T follicular helper cell (primary cell): ENCODE measurements at regions not wholly inside any gene's neighbourhood (a gene's known extent, or its start where the extent isn't known, plus 50 kb on each side); places are given as distances from the start of the nearest gene placed in this dataset.

ENCODE experiments used
- DNase-seq: peaks from one replicate; pipeline ENCODE4 v3.0.0-alpha.2; 2020; ENCODE audit warnings: low read depth

DNA sequence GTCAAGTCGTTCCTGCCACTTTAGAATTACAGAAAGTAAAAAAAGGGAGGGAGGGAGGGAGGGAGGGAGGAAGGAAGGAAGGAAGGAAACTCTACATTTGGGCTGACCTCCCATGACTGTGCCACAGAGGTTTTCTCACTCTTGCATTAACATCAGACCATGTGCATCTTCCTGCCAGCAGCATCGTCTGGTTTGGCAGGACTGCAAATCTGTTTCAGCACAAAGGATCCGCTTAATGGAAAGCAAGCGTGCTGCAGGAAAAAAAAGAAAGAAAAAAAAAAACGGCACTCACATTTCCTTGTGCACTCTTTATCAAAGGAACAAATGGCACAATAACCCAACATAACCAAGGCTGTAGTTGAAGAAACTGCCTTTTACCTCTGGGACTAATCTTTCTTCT, 148.8 kb upstream of the HES1 start:
- DNase-seq, result no peak

DNA sequence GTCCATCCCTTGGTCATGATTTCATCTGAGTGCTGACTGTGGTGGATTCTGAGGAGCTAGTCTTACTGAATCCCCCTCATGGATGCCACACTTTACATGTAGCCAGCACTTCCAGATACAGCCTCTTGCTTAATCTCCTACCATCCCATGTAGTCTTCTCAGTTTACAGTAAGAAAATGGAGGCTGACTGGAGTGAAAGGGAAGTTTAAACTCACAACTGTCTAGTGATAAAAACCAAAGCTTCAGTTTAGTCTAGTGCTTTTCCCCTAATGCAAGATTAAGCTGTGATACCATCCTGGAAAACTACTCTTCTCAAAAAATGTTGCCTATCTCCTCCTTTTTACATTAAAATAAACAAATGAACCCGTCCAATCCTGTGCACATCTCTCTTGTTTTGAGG, 146.8 kb upstream of the HES1 start:
- no peak for DNase-seq

DNA sequence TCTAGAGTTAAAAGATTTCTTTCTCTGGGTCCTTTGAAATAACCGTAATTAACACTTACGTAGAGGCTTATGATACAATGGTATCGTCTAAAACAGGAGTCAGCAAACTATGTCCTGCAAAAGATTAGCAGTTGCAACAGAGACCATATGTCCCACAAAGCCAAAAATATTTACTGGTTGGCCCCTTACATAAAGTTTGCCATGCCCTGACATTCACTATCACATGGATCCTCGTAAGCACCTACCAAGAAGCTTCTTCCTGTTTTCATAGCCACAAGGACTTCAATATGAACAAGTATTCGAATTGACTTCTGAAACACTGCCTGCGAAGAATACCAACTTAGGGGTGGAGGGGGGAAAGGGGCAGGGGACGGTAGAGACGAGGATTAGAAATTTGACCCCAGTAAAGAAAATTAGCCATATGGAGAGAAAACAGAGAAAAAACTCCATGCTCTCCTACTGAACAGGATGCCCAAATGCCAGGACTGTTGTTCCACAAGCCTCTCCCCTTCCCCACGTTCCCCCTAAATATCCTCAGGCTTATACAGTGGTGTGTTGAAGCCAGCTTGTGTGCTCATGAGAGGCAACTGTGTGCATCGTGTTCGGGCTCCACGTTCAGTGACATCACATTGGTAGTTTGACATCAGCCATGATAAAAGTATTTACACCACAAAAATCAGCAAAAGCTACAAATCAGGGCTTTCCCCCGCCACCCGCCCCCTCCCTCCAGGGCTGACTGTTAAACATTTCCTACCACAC, 144.1 kb upstream of the HES1 start:
- no peak for DNase-seq

DNA sequence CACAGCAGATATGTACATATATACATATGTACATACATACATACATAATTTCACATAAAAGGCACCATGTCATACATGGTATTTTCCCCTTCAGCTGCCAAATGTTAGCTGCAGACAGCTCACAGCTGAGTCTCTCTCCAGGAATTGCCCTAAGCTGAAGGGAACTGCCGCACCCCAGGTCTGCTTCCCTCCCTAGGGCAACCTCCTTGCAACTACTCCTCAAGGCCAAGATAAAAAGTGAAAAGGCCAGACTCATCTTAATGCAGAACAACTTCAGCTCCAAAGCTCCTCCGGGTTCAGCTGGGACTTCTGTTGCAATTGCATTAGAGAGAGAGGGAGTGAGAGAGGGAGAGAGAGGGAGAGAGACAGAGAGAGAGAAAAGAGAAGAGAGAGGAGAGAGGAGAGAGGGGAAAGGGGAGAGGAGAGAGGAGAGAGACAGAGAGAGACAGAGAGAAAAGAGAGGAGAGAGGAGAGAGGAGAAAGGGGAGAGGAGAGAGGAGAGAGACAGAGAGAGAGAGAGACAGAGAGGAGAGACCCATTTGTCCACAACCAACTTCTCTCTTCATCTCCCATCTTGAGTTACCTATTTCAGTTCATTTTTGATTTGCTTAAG, 143.4 kb upstream of the HES1 start:
- DNase-seq, result no peak

DNA sequence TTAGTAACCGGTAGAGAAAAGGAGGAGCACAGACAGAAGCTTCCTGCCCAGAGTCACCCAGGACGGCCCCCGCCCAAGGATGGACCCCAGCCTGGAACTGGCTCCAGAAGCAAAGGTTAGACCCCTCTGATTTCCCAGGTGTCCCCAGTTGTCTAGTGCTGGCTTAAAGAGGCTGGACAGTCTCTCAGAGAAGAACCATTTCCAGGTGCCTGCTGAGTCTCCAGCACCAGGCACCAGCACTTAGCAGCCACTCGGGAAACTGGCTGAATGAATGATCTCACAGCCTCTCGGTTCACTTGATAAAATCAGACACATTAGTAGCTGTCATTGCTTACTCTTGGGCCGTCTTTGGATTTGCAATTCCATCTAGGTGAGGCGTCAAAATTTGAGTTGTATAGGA, 139.7 kb upstream of the HES1 start:
- no peak for DNase-seq

DNA sequence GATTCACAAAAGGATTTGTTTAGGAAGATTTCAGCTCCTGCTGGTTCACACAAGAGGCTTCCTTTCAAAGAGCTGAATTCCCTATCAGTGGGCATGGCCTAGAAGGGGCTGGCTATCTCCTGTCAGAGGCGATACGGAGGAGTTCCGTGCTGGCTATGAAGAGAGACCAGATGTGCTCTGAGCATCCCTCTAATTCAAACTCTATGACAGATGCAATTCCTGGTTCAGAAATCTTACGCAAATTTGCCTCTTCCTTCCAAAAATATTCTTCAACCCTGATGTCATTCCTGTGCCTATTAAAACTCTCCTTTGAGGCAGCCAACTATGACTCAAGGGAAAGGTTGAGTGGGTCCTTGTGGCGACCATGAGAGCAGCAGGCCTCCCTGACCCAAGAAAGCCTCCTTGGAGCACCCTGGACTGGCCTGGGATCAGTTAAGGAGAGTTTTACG, 139.3 kb upstream of the HES1 start:
- DNase-seq, result no peak

DNA sequence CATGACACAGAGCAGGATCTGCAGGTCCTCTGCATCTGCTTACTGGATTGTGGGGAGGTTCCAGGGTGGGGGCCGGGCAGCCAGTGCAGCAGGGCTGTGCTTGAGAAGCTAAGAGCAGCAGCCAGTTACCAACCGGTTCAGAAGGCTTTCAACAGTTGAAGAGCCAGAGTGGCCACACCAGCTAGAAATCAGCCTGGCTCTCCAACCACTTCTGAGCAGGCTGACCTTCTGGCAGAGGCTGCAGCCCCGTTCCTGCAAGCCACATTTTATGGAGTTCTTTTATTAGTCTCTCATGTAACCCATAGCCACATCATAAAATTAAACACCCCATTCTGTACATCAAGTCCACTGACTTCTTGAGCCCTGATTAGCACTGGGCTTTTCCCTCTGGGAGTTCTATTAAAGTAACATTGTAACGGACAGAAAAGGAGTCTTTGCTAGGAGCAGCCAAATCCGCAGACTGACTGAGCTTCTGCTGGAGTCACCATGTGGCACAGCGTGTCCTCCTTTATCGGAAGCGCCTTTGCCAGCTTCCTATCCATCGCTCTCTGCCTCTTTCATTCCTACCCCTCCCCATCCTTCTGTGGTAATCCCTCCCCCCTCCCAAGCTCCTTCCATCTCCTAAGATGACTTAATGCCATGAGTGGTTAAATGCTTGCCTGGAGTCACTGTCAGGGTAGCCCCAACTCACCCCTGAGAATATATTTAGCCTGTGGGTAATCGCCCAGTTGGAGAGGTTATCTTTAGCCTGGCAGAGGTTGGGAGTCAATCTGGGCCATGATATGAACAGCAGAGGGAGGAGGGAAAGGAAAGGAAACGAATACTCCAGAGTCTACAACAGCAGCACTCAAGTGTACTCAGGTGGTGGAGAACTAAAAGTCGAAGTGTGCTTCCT, 138.5 kb upstream of the HES1 start:
- DNase-seq, result no peak

DNA sequence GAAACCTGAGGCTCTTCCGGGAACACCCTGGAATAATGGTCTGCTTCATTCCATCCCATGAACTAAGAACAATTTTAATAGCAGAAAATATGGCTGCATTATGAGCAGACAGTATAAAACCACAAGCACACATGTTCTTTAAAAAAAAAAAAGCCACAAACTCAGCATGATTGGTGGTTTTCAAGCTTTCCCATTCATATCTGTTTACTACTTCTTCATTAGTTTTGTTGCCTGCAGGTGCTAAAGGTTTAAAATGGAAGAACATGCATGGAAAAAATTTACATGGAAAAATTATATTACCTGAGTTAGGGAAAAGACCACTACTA, 137.9 kb upstream of the HES1 start:
- DNase-seq, result no peak

DNA sequence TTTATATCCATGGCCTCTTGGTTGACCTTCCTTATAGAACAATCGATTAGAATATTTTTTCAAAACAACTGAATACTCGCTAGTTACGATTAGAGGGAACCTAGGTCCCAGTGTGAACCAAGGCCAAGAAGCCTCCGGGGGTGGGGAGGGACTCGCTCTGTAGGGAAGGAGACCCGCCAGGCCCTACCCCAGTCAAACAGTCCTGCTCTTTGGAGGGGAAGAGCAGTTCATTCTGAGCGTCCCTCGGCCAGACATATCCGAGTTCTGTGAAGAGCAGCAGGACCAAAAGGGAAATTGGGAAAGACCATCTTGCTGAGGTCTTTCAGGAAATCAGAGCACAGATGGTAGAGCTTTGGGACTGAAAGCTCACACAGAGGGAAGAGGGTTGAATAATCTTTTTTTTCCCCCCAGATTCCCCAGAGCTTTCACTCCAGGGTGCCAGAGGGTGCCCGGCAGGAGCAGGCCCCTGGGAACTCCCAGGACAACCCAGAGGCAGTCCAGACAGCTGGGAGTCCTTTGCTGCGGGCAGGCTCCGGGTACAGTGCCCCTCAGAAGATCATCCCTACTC, 137.2 kb upstream of the HES1 start:
- DNase-seq, result no peak

DNA sequence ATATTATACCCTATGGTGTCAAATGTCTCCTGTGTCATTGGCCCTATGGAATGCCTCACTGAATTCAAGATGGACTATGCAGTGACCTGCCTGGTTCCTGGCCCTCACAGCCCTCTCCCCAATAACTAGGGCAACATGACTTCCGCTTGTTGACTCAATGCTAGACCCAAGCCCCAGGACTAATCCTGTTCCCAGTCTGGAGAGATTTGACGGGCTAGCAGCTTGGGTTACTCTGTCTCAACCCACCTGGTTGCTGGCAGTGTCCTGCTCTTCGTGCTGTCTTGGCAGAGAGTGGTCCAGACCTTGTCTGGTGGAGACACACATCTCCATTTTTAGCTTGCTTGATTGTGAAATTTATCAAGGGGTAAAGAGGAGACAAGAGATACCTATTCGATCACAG, 135.8 kb upstream of the HES1 start:
- no peak for DNase-seq

DNA sequence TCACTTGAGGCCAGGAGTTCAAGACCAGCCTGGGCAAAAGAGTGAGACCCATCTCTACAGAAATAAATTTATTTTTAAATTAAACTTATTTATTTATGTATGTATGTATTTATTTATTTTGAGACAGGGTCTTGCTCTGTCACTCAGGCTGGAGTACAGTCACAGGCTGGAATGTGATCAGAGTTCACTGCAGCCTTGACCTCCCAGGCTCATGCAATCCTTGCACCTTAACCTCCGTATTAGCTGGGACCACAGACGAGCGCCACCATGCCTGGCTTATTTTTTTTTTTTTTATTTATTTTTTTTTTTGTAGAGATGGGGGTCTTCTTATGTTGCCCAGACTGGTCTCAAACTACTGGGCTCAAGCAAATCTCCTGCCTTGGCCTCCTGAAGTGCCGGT, 135.2 kb upstream of the HES1 start:
- DNase-seq, result no peak

DNA sequence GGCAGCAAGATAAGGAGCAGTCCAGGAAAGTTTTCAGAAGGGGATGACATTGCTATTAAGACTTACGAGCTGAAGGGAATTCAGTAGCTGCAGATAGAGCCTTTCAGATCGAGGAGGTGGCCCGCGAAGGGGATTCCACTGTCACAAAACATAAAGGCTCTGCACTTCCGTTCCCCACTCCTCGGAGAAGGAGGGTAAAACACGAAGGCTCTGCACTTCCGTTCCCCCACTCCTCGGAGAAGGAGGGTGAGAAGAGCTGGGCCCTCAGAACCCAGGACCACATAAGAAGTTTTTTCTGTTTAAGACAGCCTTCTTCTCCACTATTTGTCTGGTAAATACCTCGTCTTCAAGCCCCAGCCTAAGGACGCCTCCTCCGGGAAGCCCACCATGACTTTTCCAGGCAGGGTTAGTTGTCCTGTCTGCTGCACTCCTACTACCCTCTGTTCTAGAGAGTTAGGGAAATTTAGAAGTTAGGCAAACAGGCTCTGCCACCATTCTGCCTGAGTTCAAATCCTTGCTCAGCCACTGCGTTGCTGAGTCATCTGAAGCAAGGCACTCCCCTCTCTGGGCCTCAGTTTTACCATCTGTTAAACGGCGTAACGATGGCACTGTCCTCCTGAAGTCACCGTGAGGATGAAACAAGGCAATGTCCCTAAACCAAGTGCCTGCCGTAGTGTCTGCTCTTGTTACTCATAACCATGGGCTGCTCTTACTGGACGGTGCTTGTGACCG, 134.1 kb upstream of the HES1 start:
- no peak for DNase-seq

DNA sequence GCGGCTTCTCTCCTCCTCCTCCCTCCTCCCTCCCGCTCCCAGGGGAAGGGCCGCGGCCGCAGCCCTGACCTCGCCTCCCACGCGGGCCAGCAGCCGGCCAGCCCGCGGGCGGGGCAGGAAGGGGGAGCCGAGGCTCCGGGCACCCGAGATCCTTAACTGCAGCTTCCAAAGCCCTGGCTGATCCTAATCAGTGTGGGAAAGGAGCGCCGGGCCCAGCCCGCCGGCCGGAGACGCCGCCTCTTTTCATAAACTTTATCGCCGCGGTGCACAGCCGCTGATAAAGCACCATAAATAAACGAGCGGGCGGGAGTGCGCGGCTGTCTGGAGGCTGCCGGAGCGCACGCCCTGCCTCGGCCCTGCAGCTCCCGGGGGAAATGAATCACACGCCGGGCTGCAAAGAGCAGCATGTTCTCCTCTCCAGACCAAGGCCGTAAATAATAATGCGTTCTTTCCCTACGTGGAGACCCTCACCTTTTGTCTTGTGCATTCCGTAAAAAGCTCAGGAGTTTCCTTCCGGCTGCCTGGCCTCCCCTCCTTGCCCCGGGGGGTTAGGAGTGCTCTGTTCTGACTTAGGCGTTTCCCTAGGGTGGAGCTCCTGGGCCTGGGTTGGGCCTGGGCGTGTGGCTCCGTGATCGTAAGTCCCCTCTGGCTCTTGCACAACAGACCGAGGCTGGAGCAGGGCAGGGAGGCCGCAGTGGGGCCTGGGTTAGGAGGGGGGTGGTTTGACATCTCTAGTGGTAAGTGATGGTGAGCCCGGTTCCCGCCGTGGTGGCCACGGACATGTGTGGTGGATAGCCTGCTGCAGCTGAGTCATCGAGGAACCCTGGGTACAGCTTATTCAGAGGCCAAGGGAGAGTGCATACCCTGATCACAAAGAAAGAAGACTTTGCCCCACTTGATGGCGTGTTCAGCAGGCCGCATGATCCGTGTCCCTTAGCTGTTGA, 132.6 kb upstream of the HES1 start:
- DNase-seq, result no peak

DNA sequence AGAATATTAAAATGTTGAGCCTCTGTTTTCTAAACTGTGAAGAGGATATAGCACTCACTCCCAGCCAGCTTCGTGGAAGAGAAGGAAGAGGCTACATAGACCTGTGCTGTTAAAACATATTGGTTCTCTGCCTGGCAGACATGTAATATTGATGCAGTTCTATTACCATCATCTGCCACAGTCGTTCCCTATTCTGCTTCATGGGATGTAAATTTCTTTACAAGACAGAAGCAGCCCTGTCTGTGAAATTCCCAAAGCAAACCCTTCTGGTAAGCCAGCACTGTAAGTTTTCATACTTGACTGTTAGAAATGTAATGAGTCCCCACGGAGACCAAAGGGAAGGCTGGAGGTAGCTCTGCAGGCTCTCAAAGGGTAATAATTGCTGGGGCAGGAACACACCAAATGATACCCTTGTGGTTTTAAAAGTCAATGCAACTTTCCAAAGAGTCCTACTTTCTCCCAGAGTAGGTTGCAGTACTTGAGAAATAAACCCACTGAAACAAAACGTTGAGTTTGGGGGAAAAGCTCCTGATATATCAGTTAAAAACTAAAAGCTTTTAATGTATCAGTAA, 129.9 kb upstream of the HES1 start:
- DNase-seq, result no peak

DNA sequence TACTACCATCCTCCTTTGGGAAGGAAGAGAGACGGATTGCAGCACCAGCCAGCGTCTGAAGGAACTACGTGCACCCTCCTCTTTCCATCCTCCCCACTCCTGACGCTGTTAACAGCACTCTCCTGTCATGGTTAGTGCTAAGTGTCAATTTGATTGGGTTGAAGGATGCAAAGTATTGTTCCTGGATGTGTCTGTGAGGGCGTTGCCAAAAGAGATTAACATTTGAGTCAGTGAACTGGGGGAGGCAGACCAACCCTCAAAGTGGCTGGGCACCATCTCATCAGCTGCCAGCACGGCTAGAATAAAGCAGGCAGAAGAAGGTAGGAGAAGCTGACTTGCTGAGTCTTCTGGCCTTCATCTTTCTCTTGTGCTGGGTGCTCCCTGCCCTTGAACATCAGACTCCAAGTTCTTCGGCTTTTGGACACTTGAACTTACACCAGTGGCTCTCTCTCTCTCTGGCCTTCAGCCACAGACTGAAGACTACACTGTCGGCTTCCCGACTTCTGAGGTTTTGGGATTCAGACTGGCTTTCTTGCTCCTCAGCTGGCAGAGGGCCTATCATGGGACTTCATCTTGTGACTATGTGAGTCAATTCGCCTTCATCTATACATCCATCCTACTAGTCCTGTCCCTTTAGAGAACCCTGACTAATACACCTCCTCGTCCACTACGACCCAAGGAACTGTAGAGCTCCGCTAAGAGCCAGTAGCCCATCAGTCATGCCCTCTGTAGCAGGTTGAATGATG, 128.2 kb upstream of the HES1 start:
- DNase-seq, result no peak

DNA sequence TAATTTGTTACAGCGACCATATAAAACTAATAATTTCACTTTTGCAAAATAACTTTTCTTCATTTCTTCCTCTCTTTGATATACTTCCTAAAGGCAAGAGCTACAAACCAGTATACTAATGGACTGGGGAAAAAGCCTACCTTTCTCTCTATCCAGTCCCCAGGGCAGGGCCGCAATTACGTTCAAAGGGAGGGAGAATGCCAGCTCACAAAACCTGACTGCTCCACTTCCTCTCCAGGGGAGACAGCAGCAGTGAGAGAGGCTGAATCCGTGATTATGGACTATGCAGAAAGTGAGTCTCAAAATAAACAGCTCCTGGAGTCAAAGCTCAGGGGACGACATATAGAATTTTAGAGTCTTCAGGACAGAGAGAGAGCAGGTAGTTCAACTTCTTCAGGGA, 126.9 kb upstream of the HES1 start:
- no peak for DNase-seq

DNA sequence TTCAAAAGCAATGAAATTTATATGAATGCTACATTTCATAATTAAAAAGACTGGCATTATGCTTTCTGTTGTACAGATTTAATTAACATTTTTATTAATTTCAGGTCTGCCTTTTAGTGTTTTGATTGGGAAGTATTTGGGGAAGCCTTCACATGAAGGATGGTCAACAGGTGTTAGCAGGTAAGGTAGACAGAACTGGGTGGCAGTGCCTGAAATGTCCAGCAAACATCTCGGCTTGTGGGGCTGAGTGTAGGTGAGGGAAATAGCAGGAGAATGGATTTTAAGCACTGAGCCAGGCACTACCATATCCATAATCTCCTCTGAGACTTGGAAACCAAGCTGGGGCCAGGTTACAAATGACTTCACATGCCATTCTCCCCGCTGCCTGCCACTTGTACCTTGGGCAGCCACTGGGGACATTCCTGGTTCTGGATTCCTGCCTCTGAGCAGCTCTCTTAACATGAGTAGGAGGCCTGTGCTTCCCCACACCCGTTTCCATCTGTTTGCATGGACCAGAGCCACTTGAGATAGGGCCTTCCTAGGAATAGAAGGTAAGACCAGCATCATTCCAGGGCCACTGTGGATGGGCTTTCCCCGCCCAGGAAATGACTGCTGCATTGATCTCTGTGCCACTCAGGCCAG, 125.9 kb upstream of the HES1 start:
- DNase-seq, result no peak

DNA sequence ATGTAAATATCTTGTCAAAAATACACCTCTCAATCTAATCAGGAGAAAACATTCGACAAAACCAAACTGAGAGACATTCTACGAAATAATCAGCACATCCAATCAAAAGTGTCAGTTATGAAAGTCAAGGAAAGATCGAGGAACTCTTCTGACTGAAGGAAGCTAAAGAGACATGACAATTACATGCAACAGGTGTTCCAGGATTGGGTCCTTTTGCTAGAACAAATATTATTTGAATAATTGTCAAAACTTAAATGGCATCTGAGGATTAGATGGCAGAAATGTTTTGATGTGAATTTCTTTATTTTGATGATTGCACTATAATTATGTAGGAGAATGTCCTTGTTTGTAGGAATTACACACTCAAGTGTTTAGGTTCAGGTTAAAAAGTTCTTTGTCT, 124.1 kb upstream of the HES1 start:
- DNase-seq, result no peak

DNA sequence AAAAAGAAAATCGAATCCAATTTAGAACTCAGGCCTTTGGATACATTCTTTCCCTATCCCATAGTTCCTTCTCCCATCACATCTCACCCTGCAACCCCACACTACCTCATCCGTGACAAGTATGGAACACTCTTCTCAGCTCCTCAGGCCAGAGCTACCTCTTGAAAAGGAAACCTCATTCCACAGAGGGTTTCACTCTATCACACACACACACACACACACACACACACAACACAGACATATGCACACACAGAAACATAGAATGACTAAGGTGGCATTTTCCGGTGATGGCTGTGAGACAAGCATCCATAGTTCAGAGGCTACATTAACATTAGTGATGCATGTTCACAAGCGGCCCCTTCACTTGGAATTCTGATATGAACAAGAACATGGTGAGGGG, 122.0 kb upstream of the HES1 start:
- no peak for DNase-seq
